Fibroblast of mammary gland (primary cell): ENCODE measurements at regions not wholly inside any gene's neighbourhood (a gene's known extent, or its start where the extent isn't known, plus 50 kb on each side); places are given as distances from the start of the nearest gene placed in this dataset.
A peak's percentile ranks its signal among the peaks of the same experiment; 100 is the strongest.

Experiments
- DNase-seq: peaks from one replicate; pipeline ENCODE4 v3.0.0-alpha.2; 2010; ENCODE audit warnings: low read depth
- H3K4me3 ChIP-seq: 2 replicates; pipeline ENCODE4 v1.5.1; 2011; ENCODE audit warnings: low read depth, mild to moderate bottlenecking, low read length, moderate library complexity; ENCODE audit not compliant: control insufficient read depth
- CTCF ChIP-seq: conservative IDR thresholded peaks from 2 replicates; pipeline ENCODE4 v1.5.1; 2011; ENCODE audit warnings: low read depth, low read length, inconsistent platforms; ENCODE audit not compliant: control insufficient read depth, insufficient read depth

- no peak for TF ChIP-seq CTCF
- DNase-seq = no peak
- H3K4me3 ChIP-seq = no peak overlapping the region
Observed at GRCh38 chr3:127091376-127091775, 101.6 kb upstream of the PRR23E start.

DNA sequence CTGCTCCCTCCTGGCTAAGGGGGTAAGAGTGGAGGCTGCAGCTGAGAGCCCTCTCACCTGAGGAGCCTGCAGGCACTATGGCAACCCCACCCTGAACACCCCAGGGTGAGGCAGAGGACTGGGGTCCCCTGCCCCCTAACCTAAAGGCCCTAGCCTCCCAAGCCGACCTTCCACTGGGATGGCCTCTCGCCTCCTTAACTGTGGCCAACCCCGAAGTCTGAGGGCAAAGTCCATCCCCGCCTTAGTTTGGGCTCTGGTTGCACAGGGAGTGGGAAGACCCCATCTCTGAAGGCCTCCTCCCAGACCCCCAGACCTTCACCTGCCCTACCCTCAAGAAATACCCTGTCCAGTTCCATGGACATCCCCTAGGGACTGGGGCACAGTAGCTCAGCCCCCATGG, 100.6 kb upstream of the PRR23E start:
- no peak overlapping the region for H3K4me3 ChIP-seq
- no peak for DNase-seq
- no peak for TF ChIP-seq CTCF

DNA sequence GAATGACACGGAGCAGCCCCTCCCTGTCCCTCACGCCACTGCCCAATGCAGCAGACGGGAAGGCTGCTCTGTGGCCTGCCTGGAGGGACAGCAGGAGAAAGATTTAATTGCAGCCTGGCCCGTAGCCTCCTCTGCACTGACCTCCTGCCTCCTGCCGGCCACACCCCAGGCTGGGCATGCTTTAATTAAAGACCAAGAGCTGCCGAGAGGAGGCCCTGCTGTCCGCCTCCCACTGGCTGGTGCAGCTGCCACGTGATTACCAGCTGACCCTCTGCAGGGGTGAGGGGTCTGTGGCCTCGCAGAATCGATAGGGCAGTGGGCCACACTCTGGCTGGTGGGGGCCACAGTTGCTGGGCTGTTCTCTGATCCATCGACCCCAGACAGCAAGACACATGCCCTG, 100.2 kb upstream of the PRR23E start:
- H3K4me3 ChIP-seq = no peak overlapping the region
- DNase-seq = no peak
- no peak for TF ChIP-seq CTCF

GRCh38 chr3:127093312-127093711, 99.6 kb upstream of the PRR23E start:
- DNase-seq = no peak
- H3K4me3 ChIP-seq = no peak overlapping the region
- TF ChIP-seq CTCF = no peak

- H3K4me3 ChIP-seq = no peak overlapping the region
- DNase-seq = no peak
- no peak for TF ChIP-seq CTCF
Observed at GRCh38 chr3:127095774-127096173, 97.2 kb upstream of the PRR23E start.

DNA sequence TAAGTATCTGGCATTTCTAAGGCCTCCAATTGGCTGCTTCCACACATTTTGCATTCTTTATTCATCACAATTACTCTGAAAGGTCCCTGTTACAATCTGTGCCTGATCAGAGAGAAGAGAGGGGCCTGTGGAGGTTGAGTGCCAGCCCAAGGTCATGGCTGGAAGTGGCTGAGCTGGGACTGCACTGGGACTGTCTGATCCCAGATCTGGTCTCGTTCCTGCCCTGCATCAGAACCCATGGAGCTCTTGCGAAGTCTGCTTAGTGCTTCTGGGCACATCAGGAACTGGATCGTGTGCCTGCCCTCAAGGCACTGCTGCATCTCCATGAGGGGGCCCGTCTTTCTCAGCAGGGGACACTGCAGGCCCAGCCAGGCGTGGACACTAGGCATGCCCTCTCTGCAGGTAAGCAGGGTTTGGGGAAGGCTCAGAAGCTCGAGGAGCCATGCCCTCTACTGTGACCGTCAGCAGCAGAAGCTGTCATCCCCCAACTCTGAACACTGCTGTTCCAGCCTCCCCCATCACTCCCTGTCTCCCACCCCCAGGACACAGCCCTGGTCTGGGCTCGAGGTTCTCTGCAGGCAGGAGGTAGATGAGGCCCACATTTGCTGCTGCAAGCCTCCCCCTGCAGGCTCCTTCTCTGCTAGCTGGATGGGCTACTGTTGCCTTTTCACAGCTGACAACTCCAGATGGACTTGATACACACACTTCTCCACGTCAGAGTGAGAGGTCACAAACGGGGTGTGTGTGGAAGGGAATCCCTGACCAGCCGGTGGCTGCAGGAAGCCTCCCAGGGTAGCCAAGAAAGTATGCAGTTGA, 96.5 kb upstream of the PRR23E start:
- DNase-seq = peak; percentile 12
- H3K4me3 ChIP-seq = no peak overlapping the region
- no peak for TF ChIP-seq CTCF

DNA sequence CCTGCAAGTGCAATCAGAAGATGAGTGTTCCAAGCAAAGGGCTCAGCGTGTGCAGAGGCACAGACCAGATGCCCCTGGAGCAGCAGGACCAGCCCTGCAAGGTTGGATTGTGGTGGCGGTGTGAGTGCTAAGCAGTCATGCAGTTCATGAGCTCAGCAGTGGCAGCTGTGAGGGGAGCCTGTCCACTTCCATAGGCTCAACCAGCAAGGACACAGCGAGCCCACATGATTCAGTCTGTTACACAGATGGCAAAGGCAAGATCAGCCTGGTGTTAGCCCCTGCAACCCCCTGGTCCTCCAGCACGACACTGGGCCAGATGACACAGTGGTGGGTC, 95.9 kb upstream of the PRR23E start:
- no peak for TF ChIP-seq CTCF
- no peak overlapping the region for H3K4me3 ChIP-seq
- DNase-seq = no peak
